ENCODE measurements at regions not wholly inside any gene's neighbourhood (a gene's known extent, or its start where the extent isn't known, plus 50 kb on each side); places are given as distances from the start of the nearest gene placed in this dataset.
"Not testable (repeated sequence)": the region's sequence is repeated elsewhere in the genome, so short reads cannot be mapped to it uniquely, and the experiment has no call there.

DNA sequence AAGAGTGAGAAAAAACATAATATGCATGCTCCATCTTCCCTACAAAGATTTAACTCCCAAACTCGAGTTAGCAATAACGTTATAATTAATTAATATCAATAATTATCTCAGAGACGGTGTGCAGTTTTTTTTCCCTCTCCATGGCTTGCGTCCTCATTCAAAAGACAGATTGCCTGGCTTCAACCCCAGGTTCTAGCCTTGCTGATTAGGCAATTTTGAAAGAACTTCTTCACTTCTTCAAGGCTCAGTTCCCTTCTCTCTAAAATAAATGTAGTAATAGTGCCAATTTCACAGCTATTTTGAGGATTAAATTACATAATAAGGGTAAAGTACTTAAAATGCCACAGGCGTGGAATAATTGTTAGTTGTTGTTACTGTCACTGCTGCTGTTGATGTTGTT, 876.1 kb upstream of the GBE1 start:
- peaks cover 0 to 8% of the 10 kb centered on the region in 2 donors for H3K9me3 ChIP-seq (ENCODE audit: control insufficient read depth in 2 of 2, insufficient read depth in 1 of 2, low read length in 1 of 2)
- no peak overlapping the region for H3K27ac ChIP-seq (ENCODE audit: low read depth in 1 of 2, low read length in 1 of 2)
- WGBS = 93% methylated on average over 5 of the region's 5 CpGs
- no peaks in the 10 kb centered on the region for H3K4me1 ChIP-seq (ENCODE audit: control insufficient read depth in 2 of 2, insufficient read depth in 2 of 2, low read length in 2 of 2)
- H3K4me3 ChIP-seq (ENCODE audit: low read length in 2 of 2) = no peak overlapping the region
- no peaks in the 10 kb centered on the region for H3K36me3 ChIP-seq (ENCODE audit: control insufficient read depth in 2 of 2, insufficient read depth in 2 of 2, low read length in 1 of 2)
- H3K27me3 ChIP-seq (ENCODE audit: control insufficient read depth in 2 of 2, insufficient read depth in 1 of 2, low read length in 1 of 2) = no peaks in the 10 kb centered on the region
- DNase-seq (ENCODE audit: low read depth in 6 of 9, low spot score in 9 of 9) = no peak

DNA sequence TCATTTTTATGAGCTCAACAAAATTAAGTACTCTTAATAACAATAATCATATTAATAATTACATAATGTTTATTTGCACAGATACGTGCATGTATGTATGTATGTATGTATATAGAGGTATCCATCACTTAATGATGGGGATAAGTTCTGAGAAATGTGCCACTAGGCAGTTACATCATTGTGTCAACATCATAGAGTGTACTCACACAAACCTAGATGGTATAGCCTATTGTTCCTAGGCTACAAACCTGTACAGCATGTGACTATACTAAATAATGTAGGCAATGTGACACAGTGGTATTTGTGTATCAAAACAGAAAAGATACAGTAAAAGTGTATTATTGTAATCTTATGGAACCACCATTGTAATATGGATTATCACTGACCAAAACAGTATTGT, 874.7 kb upstream of the GBE1 start:
- H3K27me3 ChIP-seq (ENCODE audit: control insufficient read depth in 2 of 2, insufficient read depth in 1 of 2, low read length in 1 of 2) = no peaks in the 10 kb centered on the region
- peaks cover 0 to 8% of the 10 kb centered on the region in 2 donors for H3K9me3 ChIP-seq (ENCODE audit: control insufficient read depth in 2 of 2, insufficient read depth in 1 of 2, low read length in 1 of 2)
- no peak overlapping the region for H3K4me3 ChIP-seq (ENCODE audit: low read length in 2 of 2)
- DNase-seq (ENCODE audit: low read depth in 6 of 9, low spot score in 9 of 9) = no peak
- no peak overlapping the region for H3K27ac ChIP-seq (ENCODE audit: low read depth in 1 of 2, low read length in 1 of 2)
- no peaks in the 10 kb centered on the region for H3K36me3 ChIP-seq (ENCODE audit: control insufficient read depth in 2 of 2, insufficient read depth in 2 of 2, low read length in 1 of 2)
- H3K4me1 ChIP-seq (ENCODE audit: control insufficient read depth in 2 of 2, insufficient read depth in 2 of 2, low read length in 2 of 2) = no peaks in the 10 kb centered on the region
- WGBS = 90% methylated on average over 1 of the region's 1 CpG

DNA sequence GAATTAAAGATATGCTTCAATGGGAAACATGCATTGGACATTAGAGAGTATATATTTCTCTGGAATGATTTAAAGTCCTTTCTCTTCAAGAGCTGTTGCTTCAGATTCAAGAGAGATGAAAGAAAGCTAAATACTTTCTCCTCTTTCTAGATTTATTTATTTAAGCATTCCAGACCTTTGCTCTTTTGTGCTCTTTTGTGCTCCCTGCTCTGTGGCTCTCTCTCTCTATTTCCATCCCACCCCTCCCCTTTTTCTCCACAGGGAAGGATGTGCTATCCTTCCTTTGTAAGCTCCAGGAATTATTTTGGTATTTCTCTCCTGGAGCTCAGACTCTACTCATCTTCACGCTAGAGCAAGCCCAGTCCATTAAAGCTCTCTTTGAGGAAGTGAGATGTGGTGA, 871.9 kb upstream of the GBE1 start:
- 59% methylated on average over 1 of the region's 1 CpG for WGBS
- Histone ChIP-seq H3K4me1 (ENCODE audit: control insufficient read depth in 2 of 2, insufficient read depth in 2 of 2, low read length in 2 of 2) (no peaks in the 10 kb centered on the region), H3K4me3 (ENCODE audit: low read length in 2 of 2) (no peak overlapping the region), H3K27me3 (ENCODE audit: control insufficient read depth in 2 of 2, insufficient read depth in 1 of 2, low read length in 1 of 2) (no peaks in the 10 kb centered on the region), H3K27ac (ENCODE audit: low read depth in 1 of 2, low read length in 1 of 2) (no peak overlapping the region), H3K36me3 (ENCODE audit: control insufficient read depth in 2 of 2, insufficient read depth in 2 of 2, low read length in 1 of 2) (no peaks in the 10 kb centered on the region), H3K9me3 (ENCODE audit: control insufficient read depth in 2 of 2, insufficient read depth in 1 of 2, low read length in 1 of 2) (no peaks in the 10 kb centered on the region)
- no peak for DNase-seq (ENCODE audit: low read depth in 6 of 9, low spot score in 9 of 9)

DNA sequence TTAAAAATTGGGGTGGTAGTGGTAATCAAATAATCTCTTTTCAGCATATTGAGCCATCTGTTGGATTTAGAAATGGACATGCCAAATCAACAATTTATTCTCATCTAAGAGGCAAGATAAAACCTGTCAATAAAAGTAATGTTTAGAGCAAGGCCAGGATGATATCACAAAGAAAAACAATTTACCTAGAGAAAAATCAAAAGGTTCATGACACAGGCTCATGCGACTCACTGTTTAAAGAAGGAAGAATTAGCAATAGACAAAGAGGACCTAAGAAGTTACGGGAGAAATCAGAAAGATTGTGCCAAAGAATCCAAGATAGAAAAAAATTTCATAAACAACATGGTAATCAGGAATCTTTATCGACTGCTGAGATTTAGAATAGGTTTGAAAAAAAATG, 868.5 kb upstream of the GBE1 start:
- H3K27ac ChIP-seq (ENCODE audit: low read depth in 1 of 2, low read length in 1 of 2) = no peak overlapping the region
- no peaks in the 10 kb centered on the region for H3K9me3 ChIP-seq (ENCODE audit: control insufficient read depth in 2 of 2, insufficient read depth in 1 of 2, low read length in 1 of 2)
- WGBS = 95% methylated on average over 3 of the region's 3 CpGs
- H3K27me3 ChIP-seq (ENCODE audit: control insufficient read depth in 2 of 2, insufficient read depth in 1 of 2, low read length in 1 of 2) = no peaks in the 10 kb centered on the region
- no peaks in the 10 kb centered on the region for H3K4me1 ChIP-seq (ENCODE audit: control insufficient read depth in 2 of 2, insufficient read depth in 2 of 2, low read length in 2 of 2)
- no peak for DNase-seq (ENCODE audit: low read depth in 6 of 9, low spot score in 9 of 9)
- no peaks in the 10 kb centered on the region for H3K36me3 ChIP-seq (ENCODE audit: control insufficient read depth in 2 of 2, insufficient read depth in 2 of 2, low read length in 1 of 2)
- no peak overlapping the region for H3K4me3 ChIP-seq (ENCODE audit: low read length in 2 of 2)

DNA sequence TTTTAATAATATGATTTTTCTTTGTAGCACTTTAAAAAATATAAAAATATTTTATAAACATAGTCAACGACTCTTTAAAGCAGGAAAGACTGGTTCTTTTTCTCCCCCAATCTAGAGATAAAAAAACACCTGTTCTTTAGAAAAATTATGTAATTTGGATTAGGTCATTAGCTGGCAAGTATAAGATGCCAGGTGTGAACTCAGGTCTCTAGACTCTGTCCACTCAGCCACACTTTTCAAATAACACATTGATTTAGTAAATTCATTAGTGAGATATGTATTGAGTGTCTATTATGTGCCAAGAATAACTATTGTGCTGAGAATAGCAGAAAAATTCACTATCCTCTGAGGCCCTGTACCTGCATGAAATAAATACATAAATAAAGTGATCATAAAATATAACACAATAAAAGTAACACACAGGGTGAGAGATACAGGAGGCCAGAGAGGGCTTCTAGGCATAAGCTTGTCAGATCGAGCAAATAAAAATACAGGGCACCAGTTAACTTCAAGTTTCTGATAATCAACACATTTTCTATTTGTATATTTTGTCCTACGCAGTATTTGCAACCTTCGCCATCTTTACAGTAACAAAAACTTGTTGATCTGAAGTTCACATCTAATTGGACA, 867.1 kb upstream of the GBE1 start:
- Histone ChIP-seq H3K9me3 (ENCODE audit: control insufficient read depth in 2 of 2, insufficient read depth in 1 of 2, low read length in 1 of 2) (no peaks in the 10 kb centered on the region), H3K27ac (ENCODE audit: low read depth in 1 of 2, low read length in 1 of 2) (no peak overlapping the region), H3K4me3 (ENCODE audit: low read length in 2 of 2) (no peak overlapping the region), H3K27me3 (ENCODE audit: control insufficient read depth in 2 of 2, insufficient read depth in 1 of 2, low read length in 1 of 2) (no peaks in the 10 kb centered on the region), H3K4me1 (ENCODE audit: control insufficient read depth in 2 of 2, insufficient read depth in 2 of 2, low read length in 2 of 2) (no peaks in the 10 kb centered on the region), H3K36me3 (ENCODE audit: control insufficient read depth in 2 of 2, insufficient read depth in 2 of 2, low read length in 1 of 2) (no peaks in the 10 kb centered on the region)
- WGBS = 76% methylated on average over 4 of the region's 4 CpGs
- DNase-seq (ENCODE audit: low read depth in 6 of 9, low spot score in 9 of 9) = no peak

DNA sequence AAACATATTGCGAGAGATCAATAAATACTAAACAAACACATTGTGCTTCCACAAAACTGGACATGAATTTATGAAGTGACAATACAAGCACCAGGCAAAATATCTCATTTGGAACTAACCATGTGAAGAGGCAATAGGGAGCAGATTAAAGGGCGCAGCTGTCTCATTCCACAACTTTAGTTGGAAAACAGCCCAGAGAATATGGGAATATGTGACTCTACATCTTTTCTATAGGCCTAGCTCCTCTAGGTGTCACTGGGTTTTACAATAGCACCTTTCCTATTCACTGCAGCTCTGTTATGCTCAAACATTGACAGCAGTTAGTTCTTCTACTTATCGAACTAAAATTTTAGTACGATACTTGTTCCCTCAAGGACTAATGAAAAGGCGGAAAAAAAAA, 866.3 kb upstream of the GBE1 start:
- Histone ChIP-seq H3K9me3 (ENCODE audit: control insufficient read depth in 2 of 2, insufficient read depth in 1 of 2, low read length in 1 of 2) (no peaks in the 10 kb centered on the region), H3K27me3 (ENCODE audit: control insufficient read depth in 2 of 2, insufficient read depth in 1 of 2, low read length in 1 of 2) (no peaks in the 10 kb centered on the region), H3K4me3 (ENCODE audit: low read length in 2 of 2) (no peak overlapping the region), H3K27ac (ENCODE audit: low read depth in 1 of 2, low read length in 1 of 2) (no peak overlapping the region), H3K36me3 (ENCODE audit: control insufficient read depth in 2 of 2, insufficient read depth in 2 of 2, low read length in 1 of 2) (no peaks in the 10 kb centered on the region), H3K4me1 (ENCODE audit: control insufficient read depth in 2 of 2, insufficient read depth in 2 of 2, low read length in 2 of 2) (no peaks in the 10 kb centered on the region)
- WGBS = 95% methylated on average over 5 of the region's 5 CpGs
- DNase-seq (ENCODE audit: low read depth in 6 of 9, low spot score in 9 of 9) = no peak

DNA sequence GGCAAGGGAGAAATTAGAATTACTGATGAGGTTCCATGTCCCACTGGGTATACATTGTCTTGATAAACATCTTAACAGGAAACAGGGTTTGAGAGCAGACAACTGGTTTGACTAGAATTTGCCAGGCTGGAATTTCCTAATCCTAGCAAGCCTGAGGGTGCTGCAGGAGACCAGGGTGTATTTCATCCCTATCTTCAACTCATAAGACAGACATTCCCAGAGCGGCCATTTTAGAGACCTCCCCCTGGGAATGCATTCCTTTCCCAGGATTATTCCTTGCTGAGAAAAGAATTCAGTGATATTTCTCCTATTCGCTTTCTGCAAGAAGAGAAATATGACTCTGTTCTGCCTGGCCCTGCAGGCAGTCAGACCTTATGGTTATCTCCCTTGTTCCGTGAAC, 859.3 kb upstream of the GBE1 start:
- not testable (repeated sequence) for H3K27ac ChIP-seq (ENCODE audit: low read depth in 1 of 2, low read length in 1 of 2); H3K4me3 ChIP-seq (ENCODE audit: low read length in 2 of 2); H3K27me3 ChIP-seq (ENCODE audit: control insufficient read depth in 2 of 2, insufficient read depth in 1 of 2, low read length in 1 of 2); H3K9me3 ChIP-seq (ENCODE audit: control insufficient read depth in 2 of 2, insufficient read depth in 1 of 2, low read length in 1 of 2); H3K36me3 ChIP-seq (ENCODE audit: control insufficient read depth in 2 of 2, insufficient read depth in 2 of 2, low read length in 1 of 2); DNase-seq (ENCODE audit: low read depth in 6 of 9, low spot score in 9 of 9); H3K4me1 ChIP-seq (ENCODE audit: control insufficient read depth in 2 of 2, insufficient read depth in 2 of 2, low read length in 2 of 2)
- WGBS = 95% methylated on average over 3 of the region's 3 CpGs

DNA sequence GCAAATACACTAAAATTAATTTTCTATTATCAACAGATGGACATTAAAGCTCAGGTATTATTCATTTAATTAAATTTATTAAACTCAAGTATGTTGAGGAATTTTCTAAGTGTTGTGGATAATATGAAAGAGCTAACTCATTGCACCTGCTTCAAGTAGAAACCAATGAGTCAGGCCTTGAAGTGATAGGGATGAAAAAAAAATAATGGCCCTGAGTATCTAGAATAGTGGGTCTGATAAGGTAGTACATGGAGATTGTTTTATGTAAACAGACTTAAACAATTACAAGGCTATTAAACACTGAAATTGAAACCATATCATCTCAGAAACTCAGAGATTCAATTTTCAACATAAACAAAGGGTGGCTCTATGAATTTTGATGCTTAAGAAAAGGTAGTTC, 857.1 kb upstream of the GBE1 start:
- no peak for DNase-seq (ENCODE audit: low read depth in 6 of 9, low spot score in 9 of 9)
- no peak overlapping the region for H3K27ac ChIP-seq (ENCODE audit: low read depth in 1 of 2, low read length in 1 of 2)
- H3K27me3 ChIP-seq (ENCODE audit: control insufficient read depth in 2 of 2, insufficient read depth in 1 of 2, low read length in 1 of 2) = no peaks in the 10 kb centered on the region
- no peak overlapping the region for H3K4me3 ChIP-seq (ENCODE audit: low read length in 2 of 2)
- no peaks in the 10 kb centered on the region for H3K36me3 ChIP-seq (ENCODE audit: control insufficient read depth in 2 of 2, insufficient read depth in 2 of 2, low read length in 1 of 2)
- H3K9me3 ChIP-seq (ENCODE audit: control insufficient read depth in 2 of 2, insufficient read depth in 1 of 2, low read length in 1 of 2) = peaks cover 0 to 4% of the 10 kb centered on the region in 2 donors
- no peaks in the 10 kb centered on the region for H3K4me1 ChIP-seq (ENCODE audit: control insufficient read depth in 2 of 2, insufficient read depth in 2 of 2, low read length in 2 of 2)

DNA sequence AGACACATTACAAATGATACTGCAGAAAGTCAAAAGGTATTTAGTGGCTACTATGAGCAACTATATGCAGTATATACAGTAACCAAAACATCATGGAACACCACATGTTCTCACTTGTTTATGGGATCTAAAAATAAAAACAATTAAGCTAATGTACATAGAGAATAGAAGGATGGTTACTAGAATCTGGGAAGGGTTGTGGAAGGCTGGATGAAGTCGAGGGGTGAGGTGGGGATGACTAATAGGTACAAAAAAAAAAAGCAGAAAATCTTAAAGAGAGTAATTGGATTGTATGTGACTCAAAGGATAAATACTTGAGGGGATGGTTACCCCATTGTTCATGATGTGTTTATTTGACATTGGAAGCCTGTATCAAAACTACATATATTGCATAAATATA, 848.8 kb upstream of the GBE1 start:
- WGBS = 84% methylated on average over 1 of the region's 1 CpG
- H3K9me3 ChIP-seq (ENCODE audit: control insufficient read depth in 2 of 2, insufficient read depth in 1 of 2, low read length in 1 of 2) = no peaks in the 10 kb centered on the region
- H3K4me1 ChIP-seq (ENCODE audit: control insufficient read depth in 2 of 2, insufficient read depth in 2 of 2, low read length in 2 of 2) = no peaks in the 10 kb centered on the region
- no peak for DNase-seq (ENCODE audit: low read depth in 6 of 9, low spot score in 9 of 9)
- H3K4me3 ChIP-seq (ENCODE audit: low read length in 2 of 2) = no peak overlapping the region
- no peaks in the 10 kb centered on the region for H3K27me3 ChIP-seq (ENCODE audit: control insufficient read depth in 2 of 2, insufficient read depth in 1 of 2, low read length in 1 of 2)
- no peak overlapping the region for H3K27ac ChIP-seq (ENCODE audit: low read depth in 1 of 2, low read length in 1 of 2)
- no peaks in the 10 kb centered on the region for H3K36me3 ChIP-seq (ENCODE audit: control insufficient read depth in 2 of 2, insufficient read depth in 2 of 2, low read length in 1 of 2)

DNA sequence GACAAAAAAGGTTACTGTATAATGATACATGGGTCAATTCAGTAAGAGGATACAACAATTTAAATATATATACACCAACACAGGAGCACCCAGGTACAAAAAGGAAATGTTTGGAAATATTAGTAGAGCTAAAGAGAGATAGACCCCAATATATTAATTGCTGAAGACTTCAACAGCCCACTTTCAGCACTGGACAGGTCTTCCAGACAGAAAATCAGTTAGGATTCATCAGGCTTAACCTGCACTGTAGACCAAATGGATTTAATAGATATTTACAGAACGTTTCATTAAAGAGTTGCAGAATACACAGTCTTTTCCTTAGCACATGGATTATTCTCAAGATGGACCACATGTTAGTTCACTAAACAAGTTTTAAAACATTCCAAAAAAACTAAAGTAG, 845.9 kb upstream of the GBE1 start:
- H3K36me3 ChIP-seq (ENCODE audit: control insufficient read depth in 2 of 2, insufficient read depth in 2 of 2, low read length in 1 of 2) = no peaks in the 10 kb centered on the region
- 86% methylated on average over 1 of the region's 1 CpG for WGBS
- no peak overlapping the region for H3K27ac ChIP-seq (ENCODE audit: low read depth in 1 of 2, low read length in 1 of 2)
- no peak overlapping the region for H3K4me3 ChIP-seq (ENCODE audit: low read length in 2 of 2)
- H3K9me3 ChIP-seq (ENCODE audit: control insufficient read depth in 2 of 2, insufficient read depth in 1 of 2, low read length in 1 of 2) = peaks cover 3 to 6% of the 10 kb centered on the region in 2 donors
- DNase-seq (ENCODE audit: low read depth in 6 of 9, low spot score in 9 of 9) = no peak
- no peaks in the 10 kb centered on the region for H3K27me3 ChIP-seq (ENCODE audit: control insufficient read depth in 2 of 2, insufficient read depth in 1 of 2, low read length in 1 of 2)
- H3K4me1 ChIP-seq (ENCODE audit: control insufficient read depth in 2 of 2, insufficient read depth in 2 of 2, low read length in 2 of 2) = no peaks in the 10 kb centered on the region

All from thymus (tissue), 11 donors.